Ovary (tissue), 7 donors: ENCODE measurements at regions not wholly inside any gene's neighbourhood (a gene's known extent, or its start where the extent isn't known, plus 50 kb on each side); places are given as distances from the start of the nearest gene placed in this dataset.

Source experiments
- DNase-seq, 5 donors: peaks; one replicate each; pipeline ENCODE4 v3.0.0-alpha.2; 2019 to 2020
- H3K27ac ChIP-seq, 2 donors: fragments of 200-600 bp; one replicate each; pipeline versions ENCODE4 v1.5.1 to v1.8.0; 2019 to 2022
- H3K27me3 ChIP-seq: fragments of 200-600 bp; one replicate; pipeline ENCODE4 v1.8.0; 2022
- H3K36me3 ChIP-seq: fragments of 200-600 bp; sonication (generic); one replicate; pipeline ENCODE4 v1.5.1; 2019
- H3K4me1 ChIP-seq: one replicate; pipeline ENCODE4 v1.8.1; 2013; ENCODE audit warnings: mild to moderate bottlenecking, moderate library complexity; ENCODE audit not compliant: insufficient read depth
- H3K4me3 ChIP-seq: fragments of 200-600 bp; sonication (generic); one replicate; pipeline ENCODE4 v1.5.1; 2017
- H3K9me3 ChIP-seq, 2 donors: fragments of 200-600 bp in 1 of 2; sonication (generic) in 1 of 2; one replicate each; pipeline versions ENCODE4 v1.5.1 to v1.8.1; 2013 to 2019; ENCODE audit warnings: mild to moderate bottlenecking in 1 of 2, moderate library complexity in 1 of 2
- CTCF ChIP-seq, 3 donors: fragments of 450-650 bp in 2 of 3; fragments of 200-600 bp in 1 of 3; IDR thresholded peaks; one replicate each; pipeline versions ENCODE4 v1.5.1 to v1.8.0; 2016 to 2022; ENCODE audit warnings: antibody characterized with exemption in 3 of 3, mild to moderate bottlenecking in 1 of 3
- EP300 ChIP-seq: sonication (generic); formaldehyde crosslinking; IDR thresholded peaks from one replicate; pipeline ENCODE4 v1.6.1; 2017; ENCODE audit warnings: antibody characterized with exemption
- POLR2A ChIP-seq: fragments of 450-650 bp; IDR thresholded peaks from one replicate; pipeline ENCODE4 v1.6.1; 2017; ENCODE audit warnings: antibody characterized with exemption, mild to moderate bottlenecking, moderate library complexity
- WGBS, 3 donors: extraction: QIAGEN DNeasy Blood & Tissue Kit in 1 of 3; methylation state at CpG; one replicate each; pipeline versions ENCODE4 v1.1.5 to v1.1.7; 2013 to 2017; 5-methylcytosine and 5-hydroxymethylcytosine counted together
- intact Hi-C, 4 donors: fragments of 100-400 bp; cut with DNase I; formaldehyde crosslinking; loops; one replicate each; pipeline versions ENCODE4 v1.11.0 to v1.15.1; 2022 to 2023
- donor health status: DM: no; HTN: no; CAD: no; lungs with moderate emphysema.
- donor health status: DM: no; HTN: no; CAD: no.
- donor health status: Bipolar disorder and iron deficiency.
- donor health status: DM: no; HTN: no; CAD: no.
- donor health status: DM: yes; HTN: yes; CAD: no.

GRCh38 chr5:155229135-155229534, 215.6 kb downstream of the KIF4B start:
- Histone ChIP-seq H3K4me1 (no peaks in the 10 kb centered on the region), H3K4me3 (no peak overlapping the region), H3K9me3 (no peaks in the 10 kb centered on the region), H3K27me3 (no peaks in the 10 kb centered on the region), H3K27ac (no peak overlapping the region), H3K36me3 (no peaks in the 10 kb centered on the region)
- WGBS, 3 donors: 84 to 91% (median 89%) methylated on average over 5 of the region's 5 CpGs
- no peak for TF ChIP-seq CTCF (IDR thresholded peaks at IDR 0.05)
- no peak for TF ChIP-seq POLR2A
- no peak for TF ChIP-seq EP300
- intact Hi-C loops: no loop called here
- DNase-seq: no peak

GRCh38 chr5:155239803-155240202, 226.2 kb downstream of the KIF4B start:
- H3K27ac ChIP-seq: no peak overlapping the region
- WGBS, 3 donors: 81 to 91% (median 85%) methylated on average over 2 of the region's 2 CpGs
- H3K27me3 ChIP-seq: no peaks in the 10 kb centered on the region
- no peak overlapping the region for H3K4me3 ChIP-seq
- H3K4me1 ChIP-seq: no peaks in the 10 kb centered on the region
- no peak for TF ChIP-seq CTCF (IDR thresholded peaks at IDR 0.05)
- intact Hi-C loops: no loop called here
- no peak for DNase-seq
- no peaks in the 10 kb centered on the region for H3K36me3 ChIP-seq
- no peaks in the 10 kb centered on the region for H3K9me3 ChIP-seq

- no peak for DNase-seq
- Histone ChIP-seq H3K4me3 (no peak overlapping the region), H3K36me3 (no peaks in the 10 kb centered on the region), H3K4me1 (peaks cover 1% of the 10 kb centered on the region), H3K27me3 (no peaks in the 10 kb centered on the region), H3K9me3 (no peaks in the 10 kb centered on the region), H3K27ac (no peak overlapping the region)
- intact Hi-C loops: no loop called here
- TF ChIP-seq CTCF (IDR thresholded peaks at IDR 0.05): no peak
- TF ChIP-seq POLR2A: no peak
- TF ChIP-seq EP300: no peak
- 75 to 82% (median 79%) methylated on average over 5 of the region's 5 CpGs for WGBS, 3 donors
Measured at GRCh38 chr5:155250596-155250995, 237.0 kb downstream of the KIF4B start.

- no peaks in the 10 kb centered on the region for H3K27me3 ChIP-seq
- no peak overlapping the region for H3K27ac ChIP-seq
- no peaks in the 10 kb centered on the region for H3K9me3 ChIP-seq
- peaks cover 1% of the 10 kb centered on the region for H3K4me1 ChIP-seq
- H3K4me3 ChIP-seq: no peak overlapping the region
- TF ChIP-seq EP300 (no peak), POLR2A (no peak), CTCF (IDR thresholded peaks at IDR 0.05) (no peak)
- no peaks in the 10 kb centered on the region for H3K36me3 ChIP-seq
- intact Hi-C loops: no loop called here
- DNase-seq: no peak
Measured at GRCh38 chr5:155252025-155252424, 238.5 kb downstream of the KIF4B start.

DNA sequence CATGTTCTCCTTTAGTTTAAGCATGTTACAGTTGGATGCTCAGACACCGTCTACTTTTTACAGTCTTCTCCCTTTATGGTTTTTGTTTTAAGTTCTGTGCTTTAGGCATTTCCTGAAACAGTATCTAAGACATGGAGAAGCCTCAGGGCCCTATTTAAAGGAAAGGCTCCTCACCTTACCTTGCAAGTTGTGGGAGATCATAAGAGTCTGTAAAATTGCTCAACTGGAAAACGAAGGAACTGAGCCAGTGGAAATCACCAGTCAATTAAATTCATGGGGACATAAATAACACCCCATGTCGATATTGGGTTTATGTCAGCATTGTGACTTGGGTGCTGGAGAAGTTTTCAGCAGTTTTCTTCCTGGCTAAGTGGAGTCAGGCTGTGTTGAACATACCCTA, 239.2 kb downstream of the KIF4B start:
- TF ChIP-seq POLR2A (no peak), EP300 (no peak), CTCF (IDR thresholded peaks at IDR 0.05) (no peak)
- Histone ChIP-seq H3K36me3 (no peaks in the 10 kb centered on the region), H3K4me3 (no peak overlapping the region), H3K27ac (no peak overlapping the region), H3K4me1 (peaks cover 1% of the 10 kb centered on the region), H3K9me3 (no peaks in the 10 kb centered on the region), H3K27me3 (no peaks in the 10 kb centered on the region)
- intact Hi-C loops: no loop called here
- WGBS, 3 donors: 88 to 90% (median 88%) methylated on average over 3 of the region's 3 CpGs
- no peak for DNase-seq
